Uterus (tissue), 2 donors: ENCODE measurements at regions not wholly inside any gene's neighbourhood (a gene's known extent, or its start where the extent isn't known, plus 50 kb on each side); places are given as distances from the start of the nearest gene placed in this dataset.

ENCODE experiments used
- CTCF ChIP-seq, 4 experiments: fragments of 200-600 bp in 2 of 4; fragments of 450-650 bp in 2 of 4; sonication (generic) in 2 of 4; IDR thresholded peaks; one replicate each; pipeline ENCODE4 v1.5.1; 2016 to 2019; ENCODE audit warnings: antibody characterized with exemption in 4 of 4, mild to moderate bottlenecking in 2 of 4, moderate library complexity in 1 of 4
- POLR2A ChIP-seq, 2 donors: fragments of 450-650 bp; IDR thresholded peaks; one replicate each; pipeline ENCODE4 v1.6.1; 2016; ENCODE audit warnings: antibody characterized with exemption in 2 of 2, mild to moderate bottlenecking in 1 of 2, moderate library complexity in 1 of 2

GRCh38 chr1:30028283-30028682, 695.1 kb downstream of the MATN1 start:
- TF ChIP-seq CTCF (IDR thresholded peaks at IDR 0.05) (no peak), POLR2A (IDR thresholded peaks at IDR 0.05) (no peak)
